ENCODE measurements at regions not wholly inside any gene's neighbourhood (a gene's known extent, or its start where the extent isn't known, plus 50 kb on each side); places are given as distances from the start of the nearest gene placed in this dataset.
"Not testable (repeated sequence)": the region's sequence is repeated elsewhere in the genome, so short reads cannot be mapped to it uniquely, and the experiment has no call there.

DNA sequence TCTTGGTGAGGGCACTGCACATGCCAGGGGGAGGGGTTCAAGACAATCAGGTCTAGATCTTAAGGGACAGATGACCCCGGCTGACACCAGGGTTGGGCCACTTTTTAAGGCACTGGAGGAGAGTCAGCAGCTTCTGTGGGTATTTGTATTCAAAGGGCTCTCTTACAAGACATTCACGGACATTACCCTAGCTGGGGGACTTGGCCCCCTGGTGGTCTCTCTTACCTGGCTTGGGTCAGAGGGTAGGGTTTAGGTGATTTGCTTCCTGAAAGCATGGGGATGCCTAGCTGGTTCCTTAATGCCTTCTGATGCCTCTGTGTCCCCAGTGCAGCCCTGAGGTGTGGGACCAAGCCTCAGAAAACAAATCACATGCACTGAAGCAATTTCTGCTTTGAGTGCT lies 354.7 kb downstream of the CDC5L start:
- DNase-seq (ENCODE audit: low read depth), result no peak

GRCh38 chr6:44742828-44743372 lies 355.4 kb downstream of the CDC5L start:
- no peak for DNase-seq (ENCODE audit: low read depth)

DNA sequence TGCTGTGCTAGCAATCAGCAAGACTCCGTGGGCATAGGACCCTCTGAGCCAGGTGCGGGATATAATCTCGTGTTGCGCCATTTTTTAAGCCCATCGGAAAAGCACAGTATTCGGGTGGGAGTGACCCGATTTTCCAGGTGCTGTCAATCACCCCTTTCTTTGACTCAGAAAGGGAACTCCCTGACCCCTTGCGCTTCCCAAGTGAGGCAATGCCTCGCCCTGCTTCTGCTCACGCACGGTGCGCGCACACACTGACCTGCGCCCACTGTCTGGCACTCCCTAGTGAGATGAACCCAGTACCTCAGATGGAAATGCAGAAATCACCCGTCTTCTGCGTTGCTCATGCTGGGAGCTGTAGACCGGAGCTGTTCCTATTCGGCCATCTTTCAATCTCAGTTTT lies 372.6 kb downstream of the CDC5L start:
- DNase-seq (ENCODE audit: low read depth), result not testable (repeated sequence)

DNA sequence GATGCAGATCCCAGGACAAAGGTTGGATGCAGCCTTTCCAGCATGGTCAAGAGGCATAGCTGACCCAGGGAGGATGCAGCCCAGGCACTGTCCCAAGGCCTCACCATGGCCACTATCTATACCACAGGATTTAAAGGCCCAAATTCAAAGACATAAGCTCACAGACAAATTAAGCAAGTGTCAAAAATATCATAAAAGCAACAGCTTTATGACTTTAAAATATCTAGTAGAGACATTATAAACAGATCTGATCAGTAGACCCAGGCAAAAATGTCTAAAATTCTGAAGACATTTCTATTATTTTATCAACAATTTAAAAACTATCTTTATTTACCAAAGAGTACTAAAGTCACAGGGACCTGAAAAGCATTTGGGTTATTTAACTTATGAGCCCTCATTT lies 373.5 kb downstream of the CDC5L start:
- DNase-seq (ENCODE audit: low read depth), result no peak

DNA sequence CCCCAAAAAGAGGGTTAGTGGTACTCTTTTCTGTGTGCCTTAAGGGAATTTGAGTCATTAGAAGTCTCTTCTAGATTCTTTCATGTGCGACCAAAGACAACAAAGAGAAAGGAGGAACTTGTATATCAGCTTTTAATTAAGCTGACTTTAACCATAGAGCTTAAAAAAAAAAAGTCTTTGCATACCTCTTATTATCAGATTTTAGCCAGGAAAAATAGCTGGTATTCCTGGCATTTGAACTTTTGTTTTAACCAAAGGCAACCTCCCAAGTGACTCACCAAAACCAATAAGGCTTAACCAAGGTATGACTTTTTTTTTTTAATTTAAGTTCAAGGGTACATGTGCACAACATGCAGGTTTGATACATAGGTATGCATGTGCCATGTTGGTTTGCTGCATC lies 375.0 kb downstream of the CDC5L start:
- no peak for DNase-seq (ENCODE audit: low read depth)

- no peak for DNase-seq (ENCODE audit: low read depth)
Measured at GRCh38 chr6:44771647-44772415, 384.3 kb downstream of the CDC5L start.

DNA sequence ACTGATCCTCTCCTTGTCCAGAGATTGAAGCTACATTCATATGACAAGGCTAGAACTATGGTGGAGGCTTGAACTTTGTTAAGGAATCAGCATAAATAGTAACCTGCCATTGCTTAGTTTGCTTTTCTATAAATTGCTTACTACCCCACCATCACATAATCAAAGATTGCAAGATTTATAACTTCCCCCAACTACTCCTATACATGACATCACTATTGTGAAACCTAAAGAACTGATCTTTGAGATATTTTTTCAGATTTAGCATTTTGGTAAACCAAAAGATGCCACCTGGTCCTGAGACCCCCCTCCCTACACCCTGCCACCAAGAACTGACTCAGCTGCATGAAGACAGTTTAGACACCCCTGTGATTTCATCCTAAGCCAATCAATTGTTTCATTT lies 385.3 kb downstream of the CDC5L start:
- no peak for DNase-seq (ENCODE audit: low read depth)

GRCh38 chr6:44775121-44775520 lies 387.6 kb downstream of the CDC5L start:
- DNase-seq (ENCODE audit: low read depth), result no peak

DNA sequence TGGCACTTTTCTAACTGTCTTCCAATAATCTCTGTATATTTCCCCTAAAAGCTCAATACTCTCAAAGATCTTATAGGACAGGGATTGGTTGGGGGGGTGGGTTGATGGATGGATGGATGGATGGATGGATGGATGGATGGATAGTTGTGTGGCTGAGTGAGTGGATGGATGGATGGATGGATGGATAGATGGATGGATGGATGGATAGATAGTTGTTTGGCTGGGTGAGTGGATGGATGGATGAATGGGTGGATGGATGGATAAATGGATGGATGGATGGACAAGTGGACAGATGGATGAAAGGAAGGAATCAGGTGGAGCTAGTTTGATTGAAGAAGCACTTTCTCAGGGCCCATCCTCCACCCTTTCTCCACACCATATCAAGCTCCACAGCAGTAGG lies 388.8 kb downstream of the CDC5L start:
- DNase-seq (ENCODE audit: low read depth), result no peak

- no peak for DNase-seq (ENCODE audit: low read depth)
Measured at GRCh38 chr6:44778513-44778912, 391.0 kb downstream of the CDC5L start.

All from stromal cell of bone marrow (primary cell).